ENCODE measurements at regions not wholly inside any gene's neighbourhood (a gene's known extent, or its start where the extent isn't known, plus 50 kb on each side); places are given as distances from the start of the nearest gene placed in this dataset.

DNA sequence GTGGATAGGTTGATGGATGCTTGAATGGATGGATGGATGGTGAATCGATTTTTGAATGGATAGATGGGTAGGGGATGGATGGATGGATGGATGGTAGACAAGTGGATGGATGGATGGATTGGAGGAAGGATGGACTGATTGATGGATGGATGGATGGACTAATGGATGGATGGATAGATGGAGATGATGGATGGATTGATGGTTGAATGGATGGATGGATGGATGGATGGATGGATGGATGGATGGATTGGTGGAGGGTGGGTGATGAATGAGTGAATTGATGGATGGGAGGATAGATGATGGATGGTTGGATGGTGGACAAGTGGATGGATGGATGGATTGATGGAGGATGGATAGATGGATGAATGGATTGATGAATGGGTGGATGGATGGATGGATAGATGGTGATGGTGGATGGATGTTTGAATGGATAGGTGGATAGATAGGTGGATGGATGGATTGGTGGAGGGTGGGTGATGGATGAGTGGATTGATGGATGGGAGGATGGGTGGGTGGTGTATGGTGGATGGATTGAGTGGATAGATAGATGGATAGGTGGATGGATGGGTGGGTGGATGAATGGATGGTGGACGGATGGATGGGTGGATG is 1140.9 kb downstream of the BRD1 start:
- 85 to 96% (median 92%) methylated on average over 2 of the region's 2 CpGs for WGBS, 3 donors
- no peak for ATAC-seq
- Histone ChIP-seq H3K27ac (no peak overlapping the region), H3K36me3 (ENCODE audit: insufficient read depth in 1 of 2, low read depth in 1 of 2) (no peaks in the 10 kb centered on the region), H3K27me3 (ENCODE audit: insufficient read depth in 3 of 3, low read length in 2 of 3) (no peaks in the 10 kb centered on the region), H3K4me1 (no peaks in the 10 kb centered on the region), H3K9me3 (no peaks in the 10 kb centered on the region), H3K4me3 (no peak overlapping the region)
- intact Hi-C loops (cut with DNase I), result no loop called here
- no peak for TF ChIP-seq CTCF (IDR thresholded peaks at IDR 0.05)
- DNase-seq, result no peak

- no peaks in the 10 kb centered on the region for H3K4me1 ChIP-seq
- TF ChIP-seq CTCF (IDR thresholded peaks at IDR 0.05), result no peak
- WGBS, 3 donors, result 93 to 96% (median 94%) methylated on average over 17 of the region's 17 CpGs
- no peak overlapping the region for H3K27ac ChIP-seq
- no peak for DNase-seq
- H3K9me3 ChIP-seq, result no peaks in the 10 kb centered on the region
- no peak overlapping the region for H3K4me3 ChIP-seq
- ATAC-seq, result no peak
- H3K27me3 ChIP-seq (ENCODE audit: insufficient read depth in 3 of 3, low read length in 2 of 3), result no peaks in the 10 kb centered on the region
- no peaks in the 10 kb centered on the region for H3K36me3 ChIP-seq (ENCODE audit: insufficient read depth in 1 of 2, low read depth in 1 of 2)
- intact Hi-C loops (cut with DNase I), result no loop called here
Measured at GRCh38 chr22:48685767-48686166, 1141.9 kb downstream of the BRD1 start.

GRCh38 chr22:48683640-48684039 is 1144.0 kb downstream of the BRD1 start:
- ATAC-seq (no peak), DNase-seq (no peak)
- no peak overlapping the region for H3K4me3 ChIP-seq
- H3K4me1 ChIP-seq, result no peaks in the 10 kb centered on the region
- intact Hi-C loops (cut with DNase I), result no loop called here
- TF ChIP-seq CTCF (IDR thresholded peaks at IDR 0.05), result no peak
- WGBS, 3 donors, result 66 to 69% (median 67%) methylated on average over 9 of the region's 9 CpGs
- H3K9me3 ChIP-seq, result no peaks in the 10 kb centered on the region
- no peaks in the 10 kb centered on the region for H3K27me3 ChIP-seq (ENCODE audit: insufficient read depth in 3 of 3, low read length in 2 of 3)
- no peak overlapping the region for H3K27ac ChIP-seq
- no peaks in the 10 kb centered on the region for H3K36me3 ChIP-seq (ENCODE audit: insufficient read depth in 1 of 2, low read depth in 1 of 2)

DNA sequence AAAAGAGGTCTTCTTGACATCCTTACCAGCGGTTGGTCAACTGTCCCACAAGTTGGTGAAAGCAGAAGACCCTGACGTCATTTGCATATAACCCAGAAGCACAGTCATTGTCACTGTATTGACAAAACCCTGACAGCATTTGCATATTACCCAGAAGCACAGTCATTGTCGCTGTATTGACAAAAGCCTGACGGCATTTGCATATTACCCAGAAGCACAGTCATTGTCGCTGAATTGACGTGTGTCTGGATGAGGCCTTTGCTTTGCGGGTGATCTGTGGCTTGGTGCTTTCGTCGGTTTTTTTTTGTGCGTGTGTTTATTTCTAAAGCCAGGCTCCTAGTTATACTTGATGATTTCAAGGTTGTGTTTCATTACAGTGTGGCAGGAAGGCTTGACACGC is 1145.2 kb downstream of the BRD1 start:
- TF ChIP-seq CTCF (IDR thresholded peaks at IDR 0.05), result no peak
- intact Hi-C loops (cut with DNase I), result no loop called here

DNA sequence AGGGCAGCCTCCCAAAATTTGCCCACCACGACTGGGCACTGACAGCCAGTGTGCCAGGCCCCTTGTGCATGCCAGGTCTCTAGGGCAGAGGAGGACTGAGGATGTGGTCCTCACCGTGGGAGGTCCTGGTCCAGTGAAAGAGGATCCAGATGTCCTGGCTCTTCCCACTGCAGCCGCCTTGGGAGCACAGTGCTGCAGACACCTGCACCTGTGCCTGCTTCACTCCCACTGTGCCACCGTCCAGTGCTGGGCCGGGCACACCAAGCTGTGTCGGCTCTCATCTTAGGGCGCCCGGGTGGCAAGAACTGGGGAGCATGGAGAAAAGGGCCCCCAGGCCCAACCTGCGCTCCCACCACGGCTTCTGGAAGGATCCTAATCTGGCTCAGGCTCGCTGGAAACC is 1147.1 kb downstream of the BRD1 start:
- ATAC-seq (no peak), DNase-seq (no peak)
- WGBS, 3 donors, result 66 to 78% (median 72%) methylated on average over 11 of the region's 11 CpGs
- H3K27ac ChIP-seq, result no peak overlapping the region
- no peaks in the 10 kb centered on the region for H3K36me3 ChIP-seq (ENCODE audit: insufficient read depth in 1 of 2, low read depth in 1 of 2)
- TF ChIP-seq CTCF (IDR thresholded peaks at IDR 0.05), result no peak
- no peaks in the 10 kb centered on the region for H3K4me1 ChIP-seq
- intact Hi-C loops (cut with DNase I), result no loop called here
- H3K4me3 ChIP-seq, result no peak overlapping the region
- H3K9me3 ChIP-seq, result no peaks in the 10 kb centered on the region
- peaks cover 0 to 1% (median 0%) of the 10 kb centered on the region in 3 donors for H3K27me3 ChIP-seq (ENCODE audit: insufficient read depth in 3 of 3, low read length in 2 of 3)

More for the DNA sequence above, 1145.2 kb downstream of the BRD1 start:
- Histone ChIP-seq H3K27me3 (ENCODE audit: insufficient read depth in 3 of 3, low read length in 2 of 3) (no peaks in the 10 kb centered on the region), H3K4me3 (no peak overlapping the region), H3K36me3 (ENCODE audit: insufficient read depth in 1 of 2, low read depth in 1 of 2) (no peaks in the 10 kb centered on the region), H3K4me1 (no peaks in the 10 kb centered on the region), H3K9me3 (no peaks in the 10 kb centered on the region), H3K27ac (no peak overlapping the region)
- ATAC-seq, result no peak
- DNase-seq, result no peak
- 79 to 89% (median 88%) methylated on average over 11 of the region's 11 CpGs for WGBS, 3 donors

All from psoas muscle (tissue), 7 donors.